ENCODE measurements at regions not wholly inside any gene's neighbourhood (a gene's known extent, or its start where the extent isn't known, plus 50 kb on each side); places are given as distances from the start of the nearest gene placed in this dataset.

GRCh38 chr4:179872755-179873154 is 2370.4 kb upstream of the TENM3 start:
- TF ChIP-seq EZH2 (IDR thresholded peaks at IDR 0.05) (no peak), CTCF (IDR thresholded peaks at IDR 0.05 in 2 of 3, conservative IDR thresholded peaks at IDR 0.05 in 1 of 3; ENCODE audit: borderline replicate concordance in 1 of 3, insufficient read depth in 1 of 3, low read depth in 2 of 3, low read length in 2 of 3) (no peak), EZH2phosphoT487 (IDR thresholded peaks at IDR 0.05; ENCODE audit: borderline replicate concordance) (no peak), POLR2A (IDR thresholded peaks at IDR 0.05; ENCODE audit: borderline replicate concordance, extremely low read depth, insufficient read depth, insufficient read length) (no peak), ZFX (IDR thresholded peaks at IDR 0.05) (no peak), SIN3A (IDR thresholded peaks at IDR 0.05; ENCODE audit: low read depth) (no peak), EGR1 (IDR thresholded peaks at IDR 0.05; ENCODE audit: low read depth) (no peak), CEBPB (IDR thresholded peaks at IDR 0.05; ENCODE audit: low read depth) (no peak), REST (IDR thresholded peaks at IDR 0.05; ENCODE audit: low read depth) (no peak), POLR2AphosphoS5 (IDR thresholded peaks at IDR 0.05; ENCODE audit: low read depth, low read length) (no peak), SP1 (IDR thresholded peaks at IDR 0.05; ENCODE audit: low read depth) (no peak), SRF (IDR thresholded peaks at IDR 0.05; ENCODE audit: low read depth) (no peak)
- TF ChIP-seq, protein P1, sequence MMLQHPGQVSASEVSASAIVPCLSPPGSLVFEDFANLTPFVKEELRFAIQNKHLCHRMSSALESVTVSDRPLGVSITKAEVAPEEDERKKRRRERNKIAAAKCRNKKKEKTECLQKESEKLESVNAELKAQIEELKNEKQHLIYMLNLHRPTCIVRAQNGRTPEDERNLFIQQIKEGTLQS (IDR thresholded peaks at IDR 0.05), result no peak

Measured in HCT116 (cell line).